ENCODE measurements at regions not wholly inside any gene's neighbourhood (a gene's known extent, or its start where the extent isn't known, plus 50 kb on each side); places are given as distances from the start of the nearest gene placed in this dataset.

DNA sequence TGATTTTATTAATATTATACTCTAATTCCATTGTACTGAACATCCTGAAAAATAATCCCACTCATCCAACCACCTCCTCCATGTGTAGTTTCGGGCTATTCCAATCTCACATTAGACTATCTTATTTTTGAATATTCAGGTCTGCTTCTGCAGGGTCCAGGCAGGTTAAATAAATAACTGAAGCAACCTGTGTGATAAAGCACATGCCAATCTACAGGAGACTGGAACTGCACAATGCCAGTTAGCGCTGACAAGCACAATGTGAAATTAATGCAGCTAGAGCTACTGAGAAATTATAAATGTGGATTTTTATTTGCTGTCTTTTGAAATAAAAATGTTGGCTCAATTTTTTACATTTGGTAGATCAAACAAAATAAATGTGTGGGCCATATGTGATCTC is 540.1 kb upstream of the ATXN8OS start:
- no peak for TF ChIP-seq POLR2A (IDR thresholded peaks at IDR 0.05)
- TF ChIP-seq, protein P1, sequence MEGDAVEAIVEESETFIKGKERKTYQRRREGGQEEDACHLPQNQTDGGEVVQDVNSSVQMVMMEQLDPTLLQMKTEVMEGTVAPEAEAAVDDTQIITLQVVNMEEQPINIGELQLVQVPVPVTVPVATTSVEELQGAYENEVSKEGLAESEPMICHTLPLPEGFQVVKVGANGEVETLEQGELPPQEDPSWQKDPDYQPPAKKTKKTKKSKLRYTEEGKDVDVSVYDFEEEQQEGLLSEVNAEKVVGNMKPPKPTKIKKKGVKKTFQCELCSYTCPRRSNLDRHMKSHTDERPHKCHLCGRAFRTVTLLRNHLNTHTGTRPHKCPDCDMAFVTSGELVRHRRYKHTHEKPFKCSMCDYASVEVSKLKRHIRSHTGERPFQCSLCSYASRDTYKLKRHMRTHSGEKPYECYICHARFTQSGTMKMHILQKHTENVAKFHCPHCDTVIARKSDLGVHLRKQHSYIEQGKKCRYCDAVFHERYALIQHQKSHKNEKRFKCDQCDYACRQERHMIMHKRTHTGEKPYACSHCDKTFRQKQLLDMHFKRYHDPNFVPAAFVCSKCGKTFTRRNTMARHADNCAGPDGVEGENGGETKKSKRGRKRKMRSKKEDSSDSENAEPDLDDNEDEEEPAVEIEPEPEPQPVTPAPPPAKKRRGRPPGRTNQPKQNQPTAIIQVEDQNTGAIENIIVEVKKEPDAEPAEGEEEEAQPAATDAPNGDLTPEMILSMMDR (IDR thresholded peaks at IDR 0.05) = no peak

Measured in heart left ventricle (tissue), 13 donors.